ENCODE measurements at regions not wholly inside any gene's neighbourhood (a gene's known extent, or its start where the extent isn't known, plus 50 kb on each side); places are given as distances from the start of the nearest gene placed in this dataset.

DNA sequence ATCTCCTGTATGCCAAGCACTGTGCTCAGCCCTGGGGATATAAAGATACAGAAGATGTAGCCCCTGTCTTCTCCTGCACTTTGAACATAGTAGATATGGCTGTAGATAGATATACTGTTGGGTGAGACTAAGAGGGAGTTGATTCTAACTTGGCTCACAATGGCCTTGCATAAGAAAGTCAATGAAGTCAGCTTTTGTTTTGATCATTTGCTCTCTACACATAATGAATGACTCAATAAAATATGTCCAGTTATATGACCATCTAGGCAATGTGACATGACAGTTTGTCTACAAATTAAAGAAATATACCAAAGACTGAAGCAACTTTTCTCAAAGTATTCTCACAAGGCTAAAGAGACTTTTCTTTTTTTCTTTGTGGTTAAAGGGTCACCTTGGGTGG lies 147.6 kb upstream of the DIPK2B start:
- no peak for TF ChIP-seq CTCF (conservative IDR thresholded peaks at IDR 0.05; ENCODE audit: low read depth, low read length)
- no peak for TF ChIP-seq RFX5 (IDR thresholded peaks at IDR 0.05; ENCODE audit: low read depth, low read length)
- no peak for TF ChIP-seq POLR2A (IDR thresholded peaks at IDR 0.05; ENCODE audit: low read depth, low read length)
- TF ChIP-seq ELK1 (IDR thresholded peaks at IDR 0.05; ENCODE audit: borderline replicate concordance, low read depth, low read length): no peak
- TF ChIP-seq CHD1 (IDR thresholded peaks at IDR 0.05; ENCODE audit: low read depth, low read length): no peak
- no peak for TF ChIP-seq RAD21 (IDR thresholded peaks at IDR 0.05; ENCODE audit: low read length)

All from IMR-90 (cell line).